ENCODE measurements at regions not wholly inside any gene's neighbourhood (a gene's known extent, or its start where the extent isn't known, plus 50 kb on each side); places are given as distances from the start of the nearest gene placed in this dataset.
"Not testable (repeated sequence)": the region's sequence is repeated elsewhere in the genome, so short reads cannot be mapped to it uniquely, and the experiment has no call there.

- no peak for TF ChIP-seq CTCF (IDR thresholded peaks at IDR 0.05)
- H3K27me3 ChIP-seq (replicated peaks; ENCODE audit: insufficient read depth) = no peaks in the 10 kb centered on the region
- ATAC-seq (ENCODE audit: insufficient number of reproducible peaks, low FRiP score, low read depth) (no peak), DNase-seq (ENCODE audit: low spot score) (no peak)
- H3K9me3 ChIP-seq = no peaks in the 10 kb centered on the region
- no peak overlapping the region for H3K27ac ChIP-seq
- peaks cover 36% of the 10 kb centered on the region for H3K36me3 ChIP-seq
- no peaks in the 10 kb centered on the region for H3K4me1 ChIP-seq (ENCODE audit: control insufficient read depth in 1 of 2, low read depth in 2 of 2)
- no peak overlapping the region for H3K4me3 ChIP-seq
Measured at GRCh38 chr7:149599636-149600206, 102.1 kb upstream of the ZNF746 start.

- Histone ChIP-seq H3K9me3 (no peaks in the 10 kb centered on the region), H3K4me3 (no peak overlapping the region), H3K36me3 (peaks cover 36% of the 10 kb centered on the region), H3K27ac (no peak overlapping the region), H3K27me3 (replicated peaks; ENCODE audit: insufficient read depth) (no peaks in the 10 kb centered on the region), H3K4me1 (ENCODE audit: control insufficient read depth in 1 of 2, low read depth in 2 of 2) (no peaks in the 10 kb centered on the region)
- DNase-seq (ENCODE audit: low spot score) (no peak), ATAC-seq (ENCODE audit: insufficient number of reproducible peaks, low FRiP score, low read depth) (no peak)
- no peak for TF ChIP-seq CTCF (IDR thresholded peaks at IDR 0.05)
Measured at GRCh38 chr7:149598721-149599308, 101.2 kb upstream of the ZNF746 start.

- H3K36me3 ChIP-seq = peaks cover 36% of the 10 kb centered on the region
- not testable (repeated sequence) for DNase-seq (ENCODE audit: low spot score); H3K4me3 ChIP-seq; H3K9me3 ChIP-seq; H3K27ac ChIP-seq; ATAC-seq (ENCODE audit: insufficient number of reproducible peaks, low FRiP score, low read depth); H3K4me1 ChIP-seq (ENCODE audit: control insufficient read depth in 1 of 2, low read depth in 2 of 2); H3K27me3 ChIP-seq (replicated peaks; ENCODE audit: insufficient read depth)
Measured at GRCh38 chr7:149597789-149598188, 100.2 kb upstream of the ZNF746 start.

- Histone ChIP-seq H3K4me3 (no peak overlapping the region), H3K36me3 (peaks cover 27% of the 10 kb centered on the region), H3K27ac (no peak overlapping the region), H3K27me3 (replicated peaks; ENCODE audit: insufficient read depth) (no peaks in the 10 kb centered on the region), H3K9me3 (no peaks in the 10 kb centered on the region), H3K4me1 (ENCODE audit: control insufficient read depth in 1 of 2, low read depth in 2 of 2) (no peaks in the 10 kb centered on the region)
- TF ChIP-seq CTCF (IDR thresholded peaks at IDR 0.05) = no peak
- ATAC-seq (ENCODE audit: insufficient number of reproducible peaks, low FRiP score, low read depth) (no peak), DNase-seq (ENCODE audit: low spot score) (no peak)
Measured at GRCh38 chr7:149595541-149595940, 97.9 kb upstream of the ZNF746 start.

- no peak overlapping the region for H3K4me3 ChIP-seq
- no peak for TF ChIP-seq CTCF (IDR thresholded peaks at IDR 0.05)
- peaks cover 27% of the 10 kb centered on the region for H3K36me3 ChIP-seq
- no peak for DNase-seq (ENCODE audit: low spot score)
- ATAC-seq (ENCODE audit: insufficient number of reproducible peaks, low FRiP score, low read depth) = no peak
- no peaks in the 10 kb centered on the region for H3K4me1 ChIP-seq (ENCODE audit: control insufficient read depth in 1 of 2, low read depth in 2 of 2)
- H3K27me3 ChIP-seq (replicated peaks; ENCODE audit: insufficient read depth) = no peaks in the 10 kb centered on the region
- H3K9me3 ChIP-seq = no peaks in the 10 kb centered on the region
- no peak overlapping the region for H3K27ac ChIP-seq
Measured at GRCh38 chr7:149595078-149595477, 97.5 kb upstream of the ZNF746 start.

GRCh38 chr7:149588930-149589329, 91.3 kb upstream of the ZNF746 start:
- no peak for ATAC-seq (ENCODE audit: insufficient number of reproducible peaks, low FRiP score, low read depth)
- Histone ChIP-seq H3K4me3 (no peak overlapping the region), H3K27me3 (replicated peaks; ENCODE audit: insufficient read depth) (no peaks in the 10 kb centered on the region), H3K27ac (no peak overlapping the region), H3K9me3 (no peaks in the 10 kb centered on the region), H3K4me1 (ENCODE audit: control insufficient read depth in 1 of 2, low read depth in 2 of 2) (no peaks in the 10 kb centered on the region), H3K36me3 (peaks cover 33% of the 10 kb centered on the region)
- no peak for DNase-seq (ENCODE audit: low spot score)
- no peak for TF ChIP-seq CTCF (IDR thresholded peaks at IDR 0.05)

Data from thoracic aorta (tissue), 2 donors.